WI38 (cell line): ENCODE measurements at regions not wholly inside any gene's neighbourhood (a gene's known extent, or its start where the extent isn't known, plus 50 kb on each side); places are given as distances from the start of the nearest gene placed in this dataset.
A peak's percentile ranks its signal among the peaks of the same experiment; 100 is the strongest.

ENCODE experiments used
- H3K4me3 ChIP-seq: 2 replicates; pipeline ENCODE4 v1.5.1; 2011; ENCODE audit warnings: low read depth, mild to moderate bottlenecking, control low read depth, low read length
- CTCF ChIP-seq: IDR thresholded peaks from 2 replicates; pipeline ENCODE4 v1.5.1; 2012; ENCODE audit warnings: low read depth, mild to moderate bottlenecking, control low read depth, low read length

GRCh38 chr12:126747530-126748149, 1519.3 kb upstream of the TMEM132C start:
- H3K4me3 ChIP-seq = no peak overlapping the region
- TF ChIP-seq CTCF = peak; percentile 51

GRCh38 chr12:126752021-126752420, 1514.9 kb upstream of the TMEM132C start:
- TF ChIP-seq CTCF = no peak
- no peak overlapping the region for H3K4me3 ChIP-seq

GRCh38 chr12:126757326-126757725, 1509.6 kb upstream of the TMEM132C start:
- TF ChIP-seq CTCF = no peak
- no peak overlapping the region for H3K4me3 ChIP-seq

- no peak for TF ChIP-seq CTCF
- H3K4me3 ChIP-seq = no peak overlapping the region
These were observed 1506.9 kb upstream of the TMEM132C start for GRCh38 chr12:126760092-126760491.

GRCh38 chr12:126761420-126761819, 1505.5 kb upstream of the TMEM132C start:
- no peak overlapping the region for H3K4me3 ChIP-seq
- TF ChIP-seq CTCF = no peak

GRCh38 chr12:126762150-126762549, 1504.8 kb upstream of the TMEM132C start:
- no peak overlapping the region for H3K4me3 ChIP-seq
- no peak for TF ChIP-seq CTCF

GRCh38 chr12:126763359-126763758, 1503.6 kb upstream of the TMEM132C start:
- no peak for TF ChIP-seq CTCF
- no peak overlapping the region for H3K4me3 ChIP-seq
